DMS53 (cell line): ENCODE measurements at regions not wholly inside any gene's neighbourhood (a gene's known extent, or its start where the extent isn't known, plus 50 kb on each side); places are given as distances from the start of the nearest gene placed in this dataset.

ENCODE experiments used
- DNase-seq: peaks from one replicate; lab custom pipeline; 2025; lab: John Stamatoyannopoulos, UW

GRCh38 chr17:72258711-72259110 lies 137.9 kb downstream of the SOX9 start:
- peak; percentile 27 for DNase-seq

GRCh38 chr17:72259922-72260321 lies 139.1 kb downstream of the SOX9 start:
- no peak for DNase-seq

GRCh38 chr17:72262766-72263165 lies 141.9 kb downstream of the SOX9 start:
- DNase-seq: no peak

GRCh38 chr17:72264682-72265405 lies 144.0 kb downstream of the SOX9 start:
- DNase-seq: no peak

GRCh38 chr17:72266112-72266775 lies 145.4 kb downstream of the SOX9 start:
- DNase-seq: no peak

DNA sequence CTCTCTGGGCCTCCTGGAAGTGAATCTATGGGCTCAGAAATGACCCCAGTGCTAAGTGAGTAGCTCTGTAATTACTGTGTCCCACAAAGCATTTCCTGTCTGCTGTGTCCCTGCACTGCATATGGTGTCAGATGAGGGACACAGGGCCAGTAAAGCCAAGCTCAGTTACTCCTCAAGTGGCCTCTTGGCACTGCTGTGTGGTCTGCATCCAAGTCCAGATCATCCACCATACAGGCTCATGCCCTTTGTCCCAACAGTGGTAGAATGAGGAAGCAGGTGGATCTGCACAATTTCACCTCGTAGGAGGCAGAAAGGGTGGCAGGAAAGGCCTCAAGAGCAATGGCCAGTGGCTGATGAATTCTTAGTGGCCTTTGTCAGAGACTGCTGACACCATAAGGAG lies 146.8 kb downstream of the SOX9 start:
- no peak for DNase-seq

GRCh38 chr17:72268431-72268830 lies 147.6 kb downstream of the SOX9 start:
- no peak for DNase-seq

GRCh38 chr17:72270273-72270924 lies 149.6 kb downstream of the SOX9 start:
- DNase-seq: no peak

- DNase-seq: no peak
Measured at GRCh38 chr17:72271603-72272002, 150.8 kb downstream of the SOX9 start.

- DNase-seq: peak; percentile 30
Measured at GRCh38 chr17:72273289-72274056, 152.7 kb downstream of the SOX9 start.

DNA sequence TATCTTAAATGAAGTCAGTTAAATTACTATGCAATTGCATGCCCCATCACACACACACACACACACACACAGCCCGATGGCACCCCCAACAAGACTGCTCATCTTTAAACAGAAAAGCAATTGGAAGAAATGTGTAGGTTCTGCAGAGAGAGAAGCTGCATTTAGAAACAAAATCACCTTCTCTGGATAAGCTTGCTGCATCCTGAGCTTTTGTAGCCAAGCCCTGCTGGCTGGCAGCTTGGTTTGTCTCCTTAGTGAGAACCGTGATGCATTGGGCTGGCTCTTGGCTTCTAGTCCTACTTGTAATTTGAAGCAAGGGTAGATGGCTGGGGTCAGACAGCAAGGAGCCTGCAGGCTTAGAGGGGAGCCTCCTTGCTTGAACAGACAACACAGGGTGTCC lies 153.8 kb downstream of the SOX9 start:
- no peak for DNase-seq

- no peak for DNase-seq
Measured at GRCh38 chr17:72280881-72281280, 160.1 kb downstream of the SOX9 start.

DNA sequence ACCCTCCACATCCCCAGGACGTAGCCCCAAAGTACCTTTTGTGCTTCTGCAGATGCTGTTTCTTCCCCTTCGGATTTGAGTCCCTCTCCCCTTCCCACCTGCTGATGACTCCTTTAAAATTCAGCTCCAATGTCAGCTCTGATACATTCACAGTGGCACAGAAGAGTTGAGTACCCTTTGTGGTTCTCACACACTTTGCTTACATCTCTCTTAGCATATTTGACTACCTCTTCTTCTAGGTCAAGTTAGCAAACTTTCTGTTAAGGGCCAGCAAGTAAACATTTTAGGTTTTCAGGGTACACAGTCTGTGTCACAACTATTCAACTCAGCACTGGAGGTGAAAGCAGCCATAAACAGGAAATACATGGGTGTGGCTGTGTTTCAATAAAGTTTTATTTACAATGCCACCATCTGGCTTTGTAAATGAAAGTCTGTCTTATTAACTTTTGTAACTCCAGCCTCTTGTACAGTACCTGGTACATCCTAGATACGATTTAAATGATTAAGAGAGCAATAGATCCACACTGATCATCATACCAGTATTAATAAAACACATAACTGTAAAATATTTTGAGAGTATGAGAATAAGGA lies 161.7 kb downstream of the SOX9 start:
- peak; percentile 17 for DNase-seq

GRCh38 chr17:72284806-72285205 lies 164.0 kb downstream of the SOX9 start:
- DNase-seq: no peak

GRCh38 chr17:72287586-72287985 lies 166.8 kb downstream of the SOX9 start:
- no peak for DNase-seq

DNA sequence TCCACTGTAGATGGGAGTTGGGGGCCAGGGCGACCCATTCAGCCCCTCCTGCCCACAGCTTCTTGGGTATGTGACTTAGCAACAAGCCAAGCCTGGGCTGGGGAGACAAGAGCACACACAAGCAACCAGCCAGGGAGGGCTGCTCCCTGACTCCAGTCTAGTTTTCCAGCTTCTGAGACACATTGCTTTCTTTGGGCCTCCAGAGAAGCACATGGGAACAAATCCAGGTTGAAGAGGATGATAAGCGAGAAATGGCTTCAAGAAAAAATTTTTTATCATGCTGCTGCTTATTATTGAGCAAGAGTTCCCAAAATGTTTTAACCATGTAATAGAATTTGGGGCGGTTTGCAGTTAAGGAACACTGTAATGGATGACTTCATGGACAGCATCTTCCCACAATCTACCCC lies 173.7 kb downstream of the SOX9 start:
- no peak for DNase-seq

DNA sequence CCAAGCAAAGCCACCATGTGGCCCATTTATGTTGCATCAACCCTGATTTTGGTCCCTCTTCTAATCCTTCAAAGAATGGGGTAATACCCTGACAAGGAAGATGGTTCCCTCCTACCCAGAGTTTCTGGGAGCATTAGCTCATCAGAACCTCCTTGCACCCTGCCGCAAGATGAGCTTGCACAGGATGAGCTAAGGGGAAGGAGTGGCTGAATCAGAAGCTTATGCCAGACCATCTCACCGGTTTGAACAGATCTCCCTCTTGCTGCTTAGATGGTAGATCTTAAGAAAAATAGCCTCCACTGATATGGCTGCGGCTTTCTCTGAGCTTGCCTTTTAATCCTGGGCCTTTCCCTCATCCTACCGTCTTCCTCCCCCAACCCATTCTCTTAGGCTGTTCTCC lies 175.1 kb downstream of the SOX9 start:
- DNase-seq: no peak

DNA sequence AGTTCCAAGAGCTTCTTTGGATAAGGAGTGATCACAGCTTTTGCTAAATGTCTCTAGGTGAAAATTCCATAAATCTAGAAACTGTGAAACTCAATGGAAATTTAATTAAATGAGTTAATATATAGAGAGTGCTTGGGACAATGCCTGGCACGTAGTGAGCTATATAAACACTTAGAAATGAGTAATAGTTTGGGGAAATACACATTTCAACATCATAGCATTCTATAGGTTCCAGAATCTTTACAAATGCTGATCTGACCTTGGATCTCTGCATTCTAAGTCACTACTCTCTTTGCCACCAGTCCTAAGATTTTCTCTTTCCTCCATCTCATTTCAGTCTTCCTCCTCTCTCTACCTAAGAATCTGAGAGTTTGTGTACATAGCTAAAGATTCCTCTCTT lies 175.6 kb downstream of the SOX9 start:
- DNase-seq: no peak

- DNase-seq: no peak
Measured at GRCh38 chr17:72297326-72298115, 176.7 kb downstream of the SOX9 start.

DNA sequence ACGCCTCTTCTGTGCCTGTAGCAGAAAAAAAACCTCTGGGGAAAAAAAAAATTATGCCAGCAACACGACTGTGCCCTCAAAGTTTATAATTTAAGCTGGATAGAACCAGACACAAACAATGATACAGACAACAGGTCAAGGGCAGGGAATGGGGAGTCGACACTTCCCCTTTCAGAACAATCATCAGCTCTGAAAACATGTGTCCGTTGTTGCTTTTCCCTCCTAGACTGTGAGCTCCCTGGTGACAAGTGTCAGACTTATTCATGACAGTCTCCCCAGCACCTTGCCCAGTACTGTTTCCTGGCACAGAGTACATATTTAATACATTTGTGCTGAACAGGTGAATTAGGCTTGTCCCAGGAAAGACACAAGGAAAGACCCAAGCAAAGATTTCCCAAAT lies 178.3 kb downstream of the SOX9 start:
- no peak for DNase-seq

- no peak for DNase-seq
Measured at GRCh38 chr17:72299592-72299991, 178.8 kb downstream of the SOX9 start.
